GM21723 (cell line): ENCODE measurements at regions not wholly inside any gene's neighbourhood (a gene's known extent, or its start where the extent isn't known, plus 50 kb on each side); places are given as distances from the start of the nearest gene placed in this dataset.

Experiments used
- ATAC-seq: cut with Tn5 transposase; IDR thresholded peaks from one replicate; pipeline ENCODE4 v1.9.1; 2021; ENCODE audit warnings: mild to moderate bottlenecking, moderate library complexity; ENCODE audit not compliant: unreplicated experiment

- no peak for ATAC-seq
Measured at GRCh38 chr3:10583798-10584708, 78.7 kb upstream of the ATP2B2 start.

- ATAC-seq, result no peak
Measured at GRCh38 chr3:10585945-10586344, 80.6 kb upstream of the ATP2B2 start.

- ATAC-seq, result peak; percentile 59
Measured at GRCh38 chr3:10594915-10595314, 89.5 kb upstream of the ATP2B2 start.

- no peak for ATAC-seq
Measured at GRCh38 chr3:10596746-10597448, 91.5 kb upstream of the ATP2B2 start.

- ATAC-seq, result no peak
Measured at GRCh38 chr3:10597733-10598132, 92.3 kb upstream of the ATP2B2 start.

- no peak for ATAC-seq
Measured at GRCh38 chr3:10599017-10599416, 93.6 kb upstream of the ATP2B2 start.

GRCh38 chr3:10599444-10599843 is 94.1 kb upstream of the ATP2B2 start:
- ATAC-seq, result no peak

GRCh38 chr3:10600296-10600714 is 94.9 kb upstream of the ATP2B2 start:
- ATAC-seq, result no peak

GRCh38 chr3:10600726-10601125 is 95.3 kb upstream of the ATP2B2 start:
- no peak for ATAC-seq

- no peak for ATAC-seq
Measured at GRCh38 chr3:10601151-10601856, 95.9 kb upstream of the ATP2B2 start.

GRCh38 chr3:10601857-10602230 is 96.5 kb upstream of the ATP2B2 start:
- ATAC-seq, result no peak

- no peak for ATAC-seq
Measured at GRCh38 chr3:10602271-10602670, 96.9 kb upstream of the ATP2B2 start.

GRCh38 chr3:10602769-10603768 is 97.7 kb upstream of the ATP2B2 start:
- peak; percentile 71 for ATAC-seq

- no peak for ATAC-seq
Measured at GRCh38 chr3:10609134-10609533, 103.7 kb upstream of the ATP2B2 start.

GRCh38 chr3:10614168-10614567 is 108.8 kb upstream of the ATP2B2 start:
- ATAC-seq, result no peak

- ATAC-seq, result no peak
Measured at GRCh38 chr3:10615715-10616114, 110.3 kb upstream of the ATP2B2 start.

- no peak for ATAC-seq
Measured at GRCh38 chr3:10616321-10616720, 110.9 kb upstream of the ATP2B2 start.

GRCh38 chr3:10619989-10620832 is 114.8 kb upstream of the ATP2B2 start:
- ATAC-seq, result no peak

GRCh38 chr3:10620833-10621082 is 115.4 kb upstream of the ATP2B2 start:
- ATAC-seq, result no peak
